ENCODE measurements at regions not wholly inside any gene's neighbourhood (a gene's known extent, or its start where the extent isn't known, plus 50 kb on each side); places are given as distances from the start of the nearest gene placed in this dataset.
"Not testable (repeated sequence)": the region's sequence is repeated elsewhere in the genome, so short reads cannot be mapped to it uniquely, and the experiment has no call there.

- DNase-seq (ENCODE audit: low read depth) = not testable (repeated sequence)
These were observed 116.1 kb upstream of the GJE1 start for GRCh38 chr6:142016666-142017065.

DNA sequence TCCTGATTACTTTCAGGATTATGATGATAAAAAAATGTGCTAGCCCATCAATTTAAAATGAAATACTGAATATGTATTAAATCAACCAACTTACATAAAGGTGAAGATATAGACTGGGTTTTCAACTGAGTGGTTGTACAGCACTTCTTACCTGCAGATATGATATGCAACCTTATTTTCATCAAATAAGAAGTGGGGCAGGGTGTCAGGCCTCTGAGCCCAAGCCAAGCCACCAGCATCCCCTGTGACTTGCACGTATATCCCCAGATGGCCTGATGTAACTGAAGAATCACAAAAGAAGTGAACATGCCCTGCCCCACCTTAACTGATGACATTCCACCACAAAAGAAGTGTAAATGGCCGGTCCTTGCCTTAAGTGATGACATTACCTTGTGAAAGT lies 117.3 kb upstream of the GJE1 start:
- not testable (repeated sequence) for DNase-seq (ENCODE audit: low read depth)

DNA sequence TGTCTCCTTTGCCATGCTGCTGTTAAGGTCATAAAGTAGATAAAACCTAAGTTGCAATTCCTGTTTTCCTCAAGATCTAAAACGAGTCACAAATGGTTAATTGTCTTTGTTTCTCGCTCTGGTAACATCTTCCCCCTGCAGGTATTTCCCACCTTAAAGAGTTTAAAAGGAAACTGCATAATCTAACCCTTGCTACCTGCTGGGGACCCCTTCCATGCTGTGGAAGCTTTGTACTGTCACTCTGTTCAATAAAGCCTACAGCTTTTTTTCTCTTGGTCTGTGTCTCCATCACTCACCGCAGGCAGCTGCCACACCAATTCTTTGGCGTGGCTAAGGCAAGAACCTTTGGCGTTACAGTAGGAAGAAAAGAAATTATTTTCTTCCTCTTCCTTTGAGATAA lies 117.7 kb upstream of the GJE1 start:
- DNase-seq (ENCODE audit: low read depth) = no peak

GRCh38 chr6:142014515-142014914 lies 118.2 kb upstream of the GJE1 start:
- no peak for DNase-seq (ENCODE audit: low read depth)

GRCh38 chr6:142013875-142014495 lies 118.7 kb upstream of the GJE1 start:
- no peak for DNase-seq (ENCODE audit: low read depth)

GRCh38 chr6:142013287-142013686 lies 119.4 kb upstream of the GJE1 start:
- no peak for DNase-seq (ENCODE audit: low read depth)

DNA sequence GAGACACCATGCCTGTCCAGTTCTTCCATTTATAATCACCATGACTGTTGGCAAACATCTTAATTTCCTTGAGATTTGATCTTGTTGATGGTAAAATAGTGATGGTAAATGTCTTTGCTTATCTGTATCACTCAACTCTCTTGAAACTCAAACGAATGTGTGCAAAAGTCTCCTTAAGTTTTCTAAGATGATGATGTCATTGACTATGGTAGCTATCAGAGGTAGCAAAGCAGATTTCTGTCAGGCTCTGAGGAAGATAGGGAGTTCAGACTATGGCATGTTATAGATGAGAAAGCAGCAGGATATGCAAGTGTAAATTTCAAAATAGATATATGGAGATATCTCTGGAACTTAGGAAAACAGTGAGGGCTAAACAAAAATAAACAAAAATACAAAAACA lies 121.0 kb upstream of the GJE1 start:
- no peak for DNase-seq (ENCODE audit: low read depth)

DNA sequence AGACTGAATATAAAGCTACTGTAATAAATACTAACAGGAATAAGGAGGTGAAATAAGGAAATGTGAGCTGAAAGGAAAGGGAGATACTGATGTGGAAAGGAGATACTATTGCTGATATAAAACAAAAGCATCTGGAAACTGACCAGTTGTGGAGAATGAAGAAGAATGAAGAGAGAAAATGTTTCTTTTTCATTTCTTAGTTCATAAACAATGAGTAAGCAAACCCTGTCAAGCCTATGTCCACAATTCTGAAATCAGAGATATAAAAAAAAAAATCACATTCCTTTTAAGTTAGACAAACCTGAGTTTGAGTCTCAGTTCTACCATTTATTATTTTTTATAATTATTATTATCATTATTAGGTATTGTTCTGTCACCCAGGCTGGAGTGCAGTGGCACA lies 121.6 kb upstream of the GJE1 start:
- DNase-seq (ENCODE audit: low read depth) = no peak

DNA sequence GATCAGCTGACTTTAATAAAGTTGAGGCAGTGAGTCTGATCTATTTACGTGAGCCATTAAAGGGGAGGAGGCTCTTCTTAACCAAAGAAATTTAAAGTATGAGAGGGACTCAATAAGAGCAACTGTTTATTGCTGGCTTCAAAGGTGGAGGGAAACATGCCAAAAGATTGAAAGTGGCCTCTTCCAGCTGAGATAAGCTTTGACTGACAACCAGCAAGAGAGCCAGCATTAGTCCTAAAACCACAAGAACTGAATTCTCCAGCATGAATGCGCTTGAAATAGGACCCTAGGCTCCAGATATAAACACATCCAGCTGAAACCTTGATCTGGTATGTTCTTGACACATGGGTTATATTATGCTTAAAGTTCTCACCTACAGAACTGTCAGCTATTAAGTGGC lies 123.1 kb upstream of the GJE1 start:
- DNase-seq (ENCODE audit: low read depth) = no peak

- no peak for DNase-seq (ENCODE audit: low read depth)
These were observed 123.9 kb upstream of the GJE1 start for GRCh38 chr6:142008781-142009180.

GRCh38 chr6:142008016-142008735 lies 124.5 kb upstream of the GJE1 start:
- no peak for DNase-seq (ENCODE audit: low read depth)

DNA sequence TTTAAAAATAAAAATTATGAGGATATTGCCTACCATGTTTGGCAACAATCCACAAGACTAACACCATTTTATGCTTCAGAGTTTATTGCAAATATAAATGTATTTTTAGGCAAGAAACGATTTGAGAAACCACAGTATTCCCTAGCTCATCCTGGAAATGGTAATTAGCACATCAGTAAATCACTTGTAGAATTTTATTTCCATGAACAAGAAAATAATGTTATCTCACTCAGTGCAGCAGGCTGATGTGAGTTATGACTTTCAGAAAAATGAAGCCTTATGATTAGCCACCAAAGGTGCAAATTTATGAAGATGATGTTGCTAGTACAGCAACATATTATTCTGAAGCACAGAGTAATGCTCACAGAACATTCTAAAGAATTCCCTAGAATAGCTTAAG lies 127.7 kb upstream of the GJE1 start:
- DNase-seq (ENCODE audit: low read depth) = no peak

DNA sequence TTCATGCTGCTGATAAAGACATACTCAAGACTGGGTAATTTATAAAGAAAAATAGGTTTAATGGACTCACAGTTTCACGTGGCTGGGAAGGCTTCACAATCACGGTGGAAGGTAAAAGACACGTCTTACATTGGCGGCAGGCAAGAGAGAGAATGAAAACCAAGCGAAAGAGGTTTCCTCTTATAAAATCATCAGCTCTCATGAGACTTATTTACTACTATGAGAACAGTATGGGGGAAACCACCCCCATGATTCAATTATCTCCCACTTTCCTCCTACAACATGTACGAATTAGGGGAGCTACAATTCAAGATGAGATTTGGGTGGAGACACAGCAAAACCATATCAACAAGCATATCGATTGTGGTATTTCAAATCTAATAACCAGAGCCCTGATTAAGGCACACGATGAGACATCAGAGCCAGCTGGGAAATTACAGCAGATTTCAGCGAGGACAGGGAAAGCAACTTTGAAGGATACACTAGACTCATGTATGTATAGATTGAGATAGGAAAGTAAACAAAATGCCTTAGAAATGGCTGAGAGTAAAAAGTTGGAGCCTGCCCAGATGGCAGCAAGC lies 129.8 kb upstream of the GJE1 start:
- no peak for DNase-seq (ENCODE audit: low read depth)

GRCh38 chr6:141996823-141997222 lies 135.9 kb upstream of the GJE1 start:
- no peak for DNase-seq (ENCODE audit: low read depth)

- no peak for DNase-seq (ENCODE audit: low read depth)
These were observed 140.6 kb upstream of the GJE1 start for GRCh38 chr6:141992109-141992508.

GRCh38 chr6:141990840-141991239 lies 141.9 kb upstream of the GJE1 start:
- DNase-seq (ENCODE audit: low read depth) = no peak

DNA sequence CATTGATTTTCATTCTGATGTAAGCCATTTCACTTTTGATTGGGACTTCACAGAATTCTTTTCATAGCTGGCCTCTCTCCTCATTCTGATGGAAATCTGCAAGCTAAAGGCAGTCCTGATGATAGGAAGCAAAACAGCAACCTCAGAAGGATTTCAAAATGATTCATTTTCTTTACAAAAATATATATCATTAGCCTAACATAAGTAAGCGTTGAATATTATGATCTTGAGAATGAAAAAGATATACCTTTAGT lies 143.1 kb upstream of the GJE1 start:
- no peak for DNase-seq (ENCODE audit: low read depth)

GRCh38 chr6:141988954-141989705 lies 143.6 kb upstream of the GJE1 start:
- no peak for DNase-seq (ENCODE audit: low read depth)

DNA sequence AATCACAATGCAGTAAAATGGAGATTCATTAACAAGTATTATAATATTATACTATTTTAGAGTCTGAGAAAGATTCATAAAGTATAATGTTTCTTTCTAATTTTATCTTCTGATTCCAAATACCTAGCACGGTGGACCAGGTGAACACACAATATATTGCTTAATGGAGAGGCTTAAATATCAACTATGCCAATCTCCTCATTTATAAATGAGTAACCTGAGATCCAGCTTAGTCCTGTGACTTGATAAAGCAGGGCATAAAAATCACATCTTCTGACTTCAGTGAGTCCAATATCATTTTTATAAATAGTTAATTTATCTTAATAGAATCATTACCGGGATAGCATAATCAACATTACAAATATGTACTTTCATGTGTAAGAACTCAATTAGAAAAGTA lies 144.4 kb upstream of the GJE1 start:
- DNase-seq (ENCODE audit: low read depth) = no peak

GRCh38 chr6:141986457-141986856 lies 146.3 kb upstream of the GJE1 start:
- DNase-seq (ENCODE audit: low read depth) = no peak

- no peak for DNase-seq (ENCODE audit: low read depth)
These were observed 151.5 kb upstream of the GJE1 start for GRCh38 chr6:141981190-141981589.

- DNase-seq (ENCODE audit: low read depth) = no peak
These were observed 154.9 kb upstream of the GJE1 start for GRCh38 chr6:141977782-141978181.

DNA sequence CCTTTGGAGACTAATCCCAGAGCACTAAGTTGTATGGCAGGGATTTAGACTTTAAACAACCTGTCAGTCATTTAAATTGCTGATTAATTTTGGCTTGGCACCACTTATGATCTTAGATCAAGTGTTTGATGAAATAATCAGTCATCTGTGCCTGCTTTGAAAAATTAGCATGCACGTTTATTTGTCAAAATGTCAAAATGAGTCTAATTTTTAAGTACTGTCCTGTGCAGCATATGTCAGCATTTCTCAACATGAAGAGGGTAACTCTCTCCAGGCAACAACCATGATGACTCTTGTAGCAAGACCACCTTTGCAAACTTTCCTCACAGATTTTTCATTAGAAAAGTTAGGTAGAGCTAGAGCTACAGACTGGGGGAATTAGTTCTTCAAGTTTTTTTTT lies 155.7 kb upstream of the GJE1 start:
- DNase-seq (ENCODE audit: low read depth) = no peak

Data from forelimb muscle (tissue), 1 donor.